HEK293 (cell line): ENCODE measurements at regions not wholly inside any gene's neighbourhood (a gene's known extent, or its start where the extent isn't known, plus 50 kb on each side); places are given as distances from the start of the nearest gene placed in this dataset.
"Not testable (repeated sequence)": the region's sequence is repeated elsewhere in the genome, so short reads cannot be mapped to it uniquely, and the experiment has no call there.

Experiments
- CTCF ChIA-PET: fragments of 350-600 bp; formaldehyde crosslinking; extraction: SDS; loops from one replicate; lab custom pipeline; 2021; ENCODE audit warnings: antibody characterized with exemption; lab: Yijun Ruan, JAX
- POLR2A ChIA-PET: fragments of 300-600 bp; formaldehyde crosslinking; extraction: SDS; loops from one replicate; lab custom pipeline; 2020; ENCODE audit warnings: antibody characterized with exemption, inconsistent platforms; lab: Yijun Ruan, JAX
- H3K27ac ChIP-seq: fragments of 200-500 bp; sonication (Bioruptor generic); 2 replicates; pipeline ENCODE4 v1.5.1; 2014; ENCODE audit warnings: low read depth, low read length, control low read depth, inconsistent platforms; ENCODE audit errors: extremely low read depth
- H3K36me3 ChIP-seq, 2 experiments: fragments of 200-500 bp in 1 of 2; sonication (Bioruptor generic) in 1 of 2; 1 replicate in 1 of 2; 2 replicates in 1 of 2; pipeline ENCODE4 v1.5.1; 2014 to 2017; ENCODE audit warnings: inconsistent platforms in 2 of 2, low read length in 2 of 2; ENCODE audit not compliant: control insufficient read depth in 2 of 2, insufficient read depth in 1 of 2
- H3K4me1 ChIP-seq: fragments of 200-500 bp; sonication (Bioruptor generic); 2 replicates; pipeline ENCODE4 v1.5.1; 2014; ENCODE audit warnings: mild to moderate bottlenecking, low read length, inconsistent platforms; ENCODE audit not compliant: control insufficient read depth, insufficient read depth
- H3K4me3 ChIP-seq: 2 replicates; pipeline ENCODE4 v1.5.1; 2011; ENCODE audit warnings: low read depth, mild to moderate bottlenecking, control low read depth, low read length, moderate library complexity
- H3K9me3 ChIP-seq: fragments of 200-500 bp; sonication (Bioruptor generic); 2 replicates; pipeline ENCODE4 v1.5.1; 2014; ENCODE audit warnings: low read depth, low read length, inconsistent platforms; ENCODE audit not compliant: control insufficient read depth, insufficient read depth
- GLI2 ChIP-seq: fragments of 450-650 bp; formaldehyde crosslinking; IDR thresholded peaks from 2 replicates; pipeline ENCODE4; 2017; ENCODE audit warnings: missing biosample characterization, missing genetic modification characterization, low read depth, borderline replicate concordance
- KLF1 ChIP-seq: fragments of 450-650 bp; formaldehyde crosslinking; IDR thresholded peaks from 2 replicates; pipeline ENCODE4 v1.5.1; 2016; ENCODE audit warnings: missing biosample characterization, missing genetic modification characterization
- KLF7 ChIP-seq: fragments of 450-650 bp; formaldehyde crosslinking; IDR thresholded peaks from 2 replicates; pipeline ENCODE4 v1.5.1; 2016; ENCODE audit warnings: missing biosample characterization, missing genetic modification characterization, borderline replicate concordance
- OSR2 ChIP-seq: fragments of 450-650 bp; formaldehyde crosslinking; IDR thresholded peaks from 2 replicates; pipeline ENCODE4 v1.5.1; 2016; ENCODE audit warnings: missing biosample characterization, missing genetic modification characterization
- OVOL3 ChIP-seq: fragments of 450-650 bp; formaldehyde crosslinking; IDR thresholded peaks from 2 replicates; pipeline ENCODE4 v1.5.1; 2016; ENCODE audit warnings: missing biosample characterization, missing genetic modification characterization
- PRDM6 ChIP-seq: fragments of 450-650 bp; formaldehyde crosslinking; IDR thresholded peaks from 2 replicates; pipeline ENCODE4 v1.5.1; 2017; ENCODE audit warnings: missing biosample characterization, missing genetic modification characterization
- SALL2 ChIP-seq: fragments of 450-650 bp; formaldehyde crosslinking; IDR thresholded peaks from 2 replicates; pipeline ENCODE4 v1.5.0; 2017; ENCODE audit warnings: missing biosample characterization, mild to moderate bottlenecking, missing genetic modification characterization, borderline replicate concordance
- SP7 ChIP-seq: fragments of 450-650 bp; formaldehyde crosslinking; IDR thresholded peaks from 2 replicates; pipeline ENCODE4 v1.5.1; 2016; ENCODE audit warnings: missing biosample characterization, missing genetic modification characterization
- TRIM28 ChIP-seq: IDR thresholded peaks from 2 replicates; pipeline ENCODE4 v1.6.1; 2011; ENCODE audit warnings: low read length, control low read depth, borderline replicate concordance
- ZFP3 ChIP-seq: fragments of 450-650 bp; formaldehyde crosslinking; IDR thresholded peaks from 2 replicates; pipeline ENCODE4 v1.5.1; 2016; ENCODE audit warnings: low read depth, missing biosample characterization, missing genetic modification characterization
- ZFP69B ChIP-seq: fragments of 450-650 bp; formaldehyde crosslinking; IDR thresholded peaks from 2 replicates; pipeline ENCODE4 v1.5.1; 2016; ENCODE audit warnings: missing biosample characterization, missing genetic modification characterization
- ZNF132 ChIP-seq: fragments of 450-650 bp; formaldehyde crosslinking; IDR thresholded peaks from 2 replicates; pipeline ENCODE4 v1.5.1; 2017; ENCODE audit warnings: missing biosample characterization, missing genetic modification characterization, borderline replicate concordance
- ZNF211 ChIP-seq: fragments of 450-650 bp; formaldehyde crosslinking; IDR thresholded peaks from 2 replicates; pipeline ENCODE4 v1.5.1; 2016; ENCODE audit warnings: low read depth, missing biosample characterization, missing genetic modification characterization
- ZNF221 ChIP-seq: fragments of 450-650 bp; formaldehyde crosslinking; IDR thresholded peaks from 2 replicates; pipeline ENCODE4 v1.5.1; 2017; ENCODE audit warnings: missing biosample characterization, missing genetic modification characterization, borderline replicate concordance
- ZNF391 ChIP-seq: fragments of 450-650 bp; formaldehyde crosslinking; IDR thresholded peaks from 2 replicates; pipeline ENCODE4 v1.5.1; 2016; ENCODE audit warnings: low read depth, missing biosample characterization, missing genetic modification characterization, borderline replicate concordance
- ZNF473 ChIP-seq: fragments of 450-650 bp; formaldehyde crosslinking; IDR thresholded peaks from 2 replicates; pipeline ENCODE4 v1.5.1; 2017; ENCODE audit warnings: missing biosample characterization, missing genetic modification characterization
- ZNF544 ChIP-seq: fragments of 450-650 bp; formaldehyde crosslinking; IDR thresholded peaks from 2 replicates; pipeline ENCODE4 v1.5.0; 2017; ENCODE audit warnings: missing biosample characterization, missing genetic modification characterization
- ZNF555 ChIP-seq: fragments of 450-650 bp; formaldehyde crosslinking; conservative IDR thresholded peaks from 2 replicates; pipeline ENCODE4 v1.5.1; 2017; ENCODE audit warnings: missing biosample characterization, mild to moderate bottlenecking, missing genetic modification characterization, inconsistent platforms
- ZNF626 ChIP-seq: fragments of 450-650 bp; sonication (Bioruptor Pico); formaldehyde crosslinking; IDR thresholded peaks from 2 replicates; pipeline ENCODE4 v1.5.1; 2018; ENCODE audit warnings: missing biosample characterization, missing genetic modification characterization, inconsistent platforms
- ZNF645 ChIP-seq: fragments of 450-650 bp; formaldehyde crosslinking; IDR thresholded peaks from 2 replicates; pipeline ENCODE4; 2016; ENCODE audit warnings: missing biosample characterization, missing genetic modification characterization
- ZNF701 ChIP-seq: fragments of 450-650 bp; formaldehyde crosslinking; IDR thresholded peaks from 2 replicates; pipeline ENCODE4 v1.5.1; 2016; ENCODE audit warnings: missing biosample characterization, missing genetic modification characterization
- TF ChIP-seq, protein P1 (sequence below): fragments of 450-650 bp; formaldehyde crosslinking; IDR thresholded peaks from 2 replicates; pipeline ENCODE4 v1.5.1; 2016; ENCODE audit warnings: missing biosample characterization, missing genetic modification characterization
- TF ChIP-seq, protein P2 (sequence below): fragments of 450-650 bp; formaldehyde crosslinking; IDR thresholded peaks from 2 replicates; pipeline ENCODE4 v1.5.1; 2016; ENCODE audit warnings: missing biosample characterization, missing genetic modification characterization

DNA sequence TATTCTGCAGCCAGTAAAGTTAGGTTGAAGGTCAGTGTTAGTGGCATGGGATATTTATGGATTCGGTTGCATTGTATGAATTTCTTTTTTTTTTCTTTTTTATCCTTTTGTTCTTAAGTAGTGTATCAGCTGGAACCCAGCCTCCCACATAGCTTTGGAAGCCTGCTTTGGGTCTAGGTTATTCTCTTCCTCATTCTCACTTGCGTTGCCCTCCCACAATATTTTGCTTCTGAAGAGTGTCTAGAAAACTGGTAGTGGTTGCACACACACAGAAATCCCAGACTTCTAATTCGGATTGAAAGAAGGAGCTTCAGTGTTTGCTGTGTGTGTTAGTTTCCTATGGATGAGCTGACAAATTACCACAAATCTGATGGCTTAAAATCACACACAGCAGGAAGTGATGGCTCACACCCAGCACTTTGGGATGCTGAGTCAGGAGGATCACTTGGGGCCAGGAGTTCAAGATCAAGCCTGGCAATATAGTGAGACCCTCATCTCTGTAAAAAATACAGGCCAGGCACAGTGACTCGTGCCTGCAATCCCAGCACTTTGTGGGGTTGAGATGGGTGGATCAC is 104.8 kb downstream of the ARL4C start:
- no peak overlapping the region for H3K27ac ChIP-seq
- ChIA-PET POLR2A (no interaction called here), CTCF (interaction anchor here (1.5 kb wide), 1 partner anchor 103 kb away, joined by 5 read pairs; no protein-coding TSS in a partner anchor)
- TF ChIP-seq, protein P1, sequence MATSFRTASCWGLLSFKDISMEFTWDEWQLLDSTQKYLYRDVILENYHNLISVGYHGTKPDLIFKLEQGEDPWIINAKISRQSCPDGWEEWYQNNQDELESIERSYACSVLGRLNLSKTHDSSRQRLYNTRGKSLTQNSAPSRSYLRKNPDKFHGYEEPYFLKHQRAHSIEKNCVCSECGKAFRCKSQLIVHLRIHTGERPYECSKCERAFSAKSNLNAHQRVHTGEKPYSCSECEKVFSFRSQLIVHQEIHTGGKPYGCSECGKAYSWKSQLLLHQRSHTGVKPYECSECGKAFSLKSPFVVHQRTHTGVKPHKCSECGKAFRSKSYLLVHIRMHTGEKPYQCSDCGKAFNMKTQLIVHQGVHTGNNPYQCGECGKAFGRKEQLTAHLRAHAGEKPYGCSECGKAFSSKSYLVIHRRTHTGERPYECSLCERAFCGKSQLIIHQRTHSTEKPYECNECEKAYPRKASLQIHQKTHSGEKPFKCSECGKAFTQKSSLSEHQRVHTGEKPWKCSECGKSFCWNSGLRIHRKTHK (tag by site-specific recombination): no peak
- TF ChIP-seq ZNF544 (tag by site-specific recombination): no peak
- no peak for TF ChIP-seq ZNF626 (tag by site-specific recombination)
- TF ChIP-seq KLF7: no peak
- no peak for TF ChIP-seq ZFP3 (tag by site-specific recombination)
- no peak for TF ChIP-seq TRIM28
- TF ChIP-seq ZNF473: no peak
- TF ChIP-seq SALL2 (tag by site-specific recombination): no peak
- TF ChIP-seq ZFP69B (tag by site-specific recombination): no peak
- TF ChIP-seq ZNF221 (tag by site-specific recombination): no peak
- no peak for TF ChIP-seq OVOL3
- TF ChIP-seq PRDM6 (tag by site-specific recombination): no peak
- TF ChIP-seq ZNF132 (tag by site-specific recombination): no peak
- no peak overlapping the region for H3K4me3 ChIP-seq
- no peaks in the 10 kb centered on the region for H3K4me1 ChIP-seq
- H3K36me3 ChIP-seq: no peaks in the 10 kb centered on the region
- no peaks in the 10 kb centered on the region for H3K9me3 ChIP-seq

- TF ChIP-seq OSR2 (tag by site-specific recombination) (no peak), KLF1 (tag by site-specific recombination) (no peak), ZNF211 (no peak), ZNF555 (no peak), GLI2 (tag by site-specific recombination) (no peak), ZNF544 (tag by site-specific recombination) (no peak), ZNF391 (no peak), SP7 (tag by site-specific recombination) (no peak), ZNF701 (tag by site-specific recombination) (no peak), ZNF645 (tag by site-specific recombination) (no peak)
- TF ChIP-seq, protein P2, sequence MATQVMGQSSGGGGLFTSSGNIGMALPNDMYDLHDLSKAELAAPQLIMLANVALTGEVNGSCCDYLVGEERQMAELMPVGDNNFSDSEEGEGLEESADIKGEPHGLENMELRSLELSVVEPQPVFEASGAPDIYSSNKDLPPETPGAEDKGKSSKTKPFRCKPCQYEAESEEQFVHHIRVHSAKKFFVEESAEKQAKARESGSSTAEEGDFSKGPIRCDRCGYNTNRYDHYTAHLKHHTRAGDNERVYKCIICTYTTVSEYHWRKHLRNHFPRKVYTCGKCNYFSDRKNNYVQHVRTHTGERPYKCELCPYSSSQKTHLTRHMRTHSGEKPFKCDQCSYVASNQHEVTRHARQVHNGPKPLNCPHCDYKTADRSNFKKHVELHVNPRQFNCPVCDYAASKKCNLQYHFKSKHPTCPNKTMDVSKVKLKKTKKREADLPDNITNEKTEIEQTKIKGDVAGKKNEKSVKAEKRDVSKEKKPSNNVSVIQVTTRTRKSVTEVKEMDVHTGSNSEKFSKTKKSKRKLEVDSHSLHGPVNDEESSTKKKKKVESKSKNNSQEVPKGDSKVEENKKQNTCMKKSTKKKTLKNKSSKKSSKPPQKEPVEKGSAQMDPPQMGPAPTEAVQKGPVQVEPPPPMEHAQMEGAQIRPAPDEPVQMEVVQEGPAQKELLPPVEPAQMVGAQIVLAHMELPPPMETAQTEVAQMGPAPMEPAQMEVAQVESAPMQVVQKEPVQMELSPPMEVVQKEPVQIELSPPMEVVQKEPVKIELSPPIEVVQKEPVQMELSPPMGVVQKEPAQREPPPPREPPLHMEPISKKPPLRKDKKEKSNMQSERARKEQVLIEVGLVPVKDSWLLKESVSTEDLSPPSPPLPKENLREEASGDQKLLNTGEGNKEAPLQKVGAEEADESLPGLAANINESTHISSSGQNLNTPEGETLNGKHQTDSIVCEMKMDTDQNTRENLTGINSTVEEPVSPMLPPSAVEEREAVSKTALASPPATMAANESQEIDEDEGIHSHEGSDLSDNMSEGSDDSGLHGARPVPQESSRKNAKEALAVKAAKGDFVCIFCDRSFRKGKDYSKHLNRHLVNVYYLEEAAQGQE (tag by site-specific recombination): no peak
- Histone ChIP-seq H3K4me3 (no peak overlapping the region), H3K36me3 (no peaks in the 10 kb centered on the region), H3K4me1 (no peaks in the 10 kb centered on the region), H3K27ac (no peak overlapping the region), H3K9me3 (no peaks in the 10 kb centered on the region)
- POLR2A ChIA-PET: no interaction called here
- CTCF ChIA-PET: interaction anchor here (1.5 kb wide), 1 partner anchor 102 kb away, joined by 5 read pairs; no protein-coding TSS in a partner anchor
Observed at GRCh38 chr2:234391625-234392024, 105.3 kb downstream of the ARL4C start.

DNA sequence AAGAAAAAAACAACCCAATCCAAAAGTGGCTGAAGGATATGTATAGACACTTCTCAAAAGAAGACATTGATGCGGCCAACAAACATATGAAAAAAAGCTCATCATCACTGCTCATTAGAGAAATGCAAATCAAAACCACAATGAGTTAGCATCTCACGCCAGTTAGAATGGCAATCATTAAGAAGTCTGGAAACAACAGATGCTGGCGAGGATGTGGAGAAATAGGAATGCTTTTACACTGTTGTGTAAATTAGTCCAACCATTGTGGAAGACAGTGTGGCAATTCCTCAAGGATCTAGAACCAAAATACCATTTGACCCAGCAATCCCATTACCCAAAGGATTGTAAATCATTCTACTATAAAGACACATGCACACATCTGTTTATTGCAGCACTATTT is 107.2 kb downstream of the ARL4C start:
- CTCF ChIA-PET, H3K27ac ChIP-seq, H3K9me3 ChIP-seq, POLR2A ChIA-PET, H3K4me3 ChIP-seq, H3K4me1 ChIP-seq, H3K36me3 ChIP-seq: not testable (repeated sequence)
